Astrocyte (in vitro differentiated cells and primary cell): ENCODE measurements at regions not wholly inside any gene's neighbourhood (a gene's known extent, or its start where the extent isn't known, plus 50 kb on each side); places are given as distances from the start of the nearest gene placed in this dataset.

Source experiments
- CTCF ChIP-seq: IDR thresholded peaks from 2 replicates; pipeline ENCODE4 v1.5.1; 2011; ENCODE audit warnings: low read depth, mild to moderate bottlenecking, inconsistent platforms, low read length, moderate library complexity; ENCODE audit not compliant: insufficient read depth
- EZH2 ChIP-seq: IDR thresholded peaks from 2 replicates; pipeline ENCODE4 v1.6.1; 2012; ENCODE audit warnings: mild to moderate bottlenecking, low read length, inconsistent platforms; ENCODE audit not compliant: insufficient read depth

DNA sequence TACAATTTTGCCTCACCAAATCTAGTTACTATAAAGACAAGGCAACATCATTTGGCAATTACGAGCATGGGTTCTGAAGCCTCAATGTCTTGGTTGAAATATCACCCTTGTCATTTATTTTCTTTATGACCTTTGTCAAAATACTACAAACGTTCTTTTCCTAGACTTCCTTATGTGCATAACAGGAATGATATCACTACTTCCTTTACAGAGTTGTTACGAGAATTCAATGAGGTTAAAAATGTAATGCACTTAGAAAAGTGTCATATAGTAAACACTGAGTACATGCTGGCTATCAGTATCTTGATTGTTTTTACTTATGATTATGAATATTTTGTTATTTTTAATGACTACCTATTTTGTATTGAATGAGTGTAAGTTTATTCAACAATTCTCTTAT lies 640.9 kb upstream of the CCNG1 start:
- no peak for TF ChIP-seq EZH2
- no peak for TF ChIP-seq CTCF
